ENCODE measurements at regions not wholly inside any gene's neighbourhood (a gene's known extent, or its start where the extent isn't known, plus 50 kb on each side); places are given as distances from the start of the nearest gene placed in this dataset.

DNA sequence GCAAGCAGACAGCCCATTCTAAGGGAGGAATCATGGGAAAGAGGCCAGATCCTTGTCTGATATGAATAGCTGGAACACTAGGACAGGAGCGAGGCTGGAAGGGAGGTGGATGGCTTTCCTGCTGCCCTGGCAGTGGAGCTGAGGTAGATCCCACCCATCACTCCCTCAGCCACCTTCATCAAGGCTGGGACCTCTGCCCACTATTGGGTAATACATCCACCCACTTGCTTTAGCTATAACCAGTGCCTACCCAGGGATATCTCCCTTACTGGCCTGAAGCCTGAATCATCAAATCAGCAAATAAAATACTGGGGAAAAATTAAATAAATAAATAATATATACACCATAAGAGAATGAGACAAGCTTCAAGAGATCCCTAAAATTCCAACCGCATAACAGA is 183.2 kb upstream of the KYNU start:
- Histone ChIP-seq H3K79me2 (ENCODE audit: control insufficient read depth, insufficient read depth, low read length) (no peaks in the 10 kb centered on the region), H3K4me3 (ENCODE audit: control extremely low read depth in 1 of 5, extremely low read depth in 1 of 5, insufficient read depth in 1 of 5, low read depth in 2 of 5, low read length in 4 of 5) (no peak overlapping the region), H2AFZ (ENCODE audit: insufficient read depth, low read depth, low read length, poor library complexity, severe bottlenecking) (no peak overlapping the region), H3K9me3 (ENCODE audit: control extremely low read depth in 1 of 3, control insufficient read depth in 2 of 3, insufficient read depth in 1 of 3, low read length in 2 of 3) (peaks cover 0 to 1% (median 0%) of the 10 kb centered on the region in 3 donors), H4K20me1 (ENCODE audit: control insufficient read depth, insufficient read depth, low read length, poor library complexity, severe bottlenecking) (no peaks in the 10 kb centered on the region), H3K36me3 (replicated peaks in 1 of 2; ENCODE audit: control extremely low read depth in 1 of 2, control insufficient read depth in 1 of 2, extremely low read depth in 1 of 2, insufficient read depth in 2 of 2, low read length in 1 of 2) (no peaks in the 10 kb centered on the region), H3K27me3 (replicated peaks in 1 of 4; ENCODE audit: control extremely low read depth in 1 of 4, control insufficient read depth in 3 of 4, insufficient read depth in 4 of 4, low read length in 3 of 4) (no peaks in the 10 kb centered on the region), H3K4me2 (replicated peaks; ENCODE audit: low read depth, low read length, poor library complexity, severe bottlenecking) (no peak overlapping the region), H3K4me1 (ENCODE audit: control insufficient read depth in 2 of 2, insufficient read depth in 2 of 2, low read length in 2 of 2) (no peaks in the 10 kb centered on the region), H3K9ac (ENCODE audit: low read length) (no peak overlapping the region), H3K27ac (ENCODE audit: low read length in 2 of 2) (no peak overlapping the region)
- intact Hi-C loops (cut with micrococcal nuclease) = no loop called here
- no peak overlapping the region for H3K27ac Mint-ChIP-seq
- no peak for TF ChIP-seq CTCF (IDR thresholded peaks at IDR 0.05)
- no peak for TF ChIP-seq EZH2 (IDR thresholded peaks at IDR 0.05; ENCODE audit: borderline replicate concordance, insufficient read depth, low read depth, low read length, poor library complexity, severe bottlenecking)
- peaks cover 6% of the 10 kb centered on the region for H3K4me1 Mint-ChIP-seq
- ChIA-PET CTCF (no interaction called here), POLR2A (no interaction called here)
- H3K27me3 Mint-ChIP-seq = no peaks in the 10 kb centered on the region
- ATAC-seq (ENCODE audit: low read depth) (no peak), DNase-seq (no peak)
- H3K9me3 Mint-ChIP-seq (ENCODE audit: insufficient read depth) = no peaks in the 10 kb centered on the region
- no CpG with 5 or more reads among the region's 2 CpGs for whole genome bisulfite sequencing (ENCODE audit: insufficient coverage)
- no peak overlapping the region for H3K4me3 Mint-ChIP-seq

GRCh38 chr2:142693171-142693950 is 184.1 kb upstream of the KYNU start:
- no peaks in the 10 kb centered on the region for H3K79me2 ChIP-seq (ENCODE audit: control insufficient read depth, insufficient read depth, low read length)
- no peak for TF ChIP-seq EZH2 (IDR thresholded peaks at IDR 0.05; ENCODE audit: borderline replicate concordance, insufficient read depth, low read depth, low read length, poor library complexity, severe bottlenecking)
- no peak for TF ChIP-seq CTCF (IDR thresholded peaks at IDR 0.05)
- Mint-ChIP-seq H3K9me3 (ENCODE audit: insufficient read depth) (no peaks in the 10 kb centered on the region), H3K4me1 (peaks cover 6% of the 10 kb centered on the region), H3K27me3 (no peaks in the 10 kb centered on the region), H3K27ac (no peak overlapping the region), H3K4me3 (no peak overlapping the region)
- H2AFZ ChIP-seq (ENCODE audit: insufficient read depth, low read depth, low read length, poor library complexity, severe bottlenecking) = no peak overlapping the region
- no peaks in the 10 kb centered on the region for H3K27me3 ChIP-seq (replicated peaks in 1 of 4; ENCODE audit: control extremely low read depth in 1 of 4, control insufficient read depth in 3 of 4, insufficient read depth in 4 of 4, low read length in 3 of 4)
- intact Hi-C loops (cut with micrococcal nuclease) = no loop called here
- no peak for ATAC-seq (ENCODE audit: low read depth)
- ChIA-PET CTCF (no interaction called here), POLR2A (no interaction called here)
- peaks cover 0 to 1% (median 0%) of the 10 kb centered on the region in 3 donors for H3K9me3 ChIP-seq (ENCODE audit: control extremely low read depth in 1 of 3, control insufficient read depth in 2 of 3, insufficient read depth in 1 of 3, low read length in 2 of 3)
- H4K20me1 ChIP-seq (ENCODE audit: control insufficient read depth, insufficient read depth, low read length, poor library complexity, severe bottlenecking) = no peaks in the 10 kb centered on the region
- no peak overlapping the region for H3K4me2 ChIP-seq (replicated peaks; ENCODE audit: low read depth, low read length, poor library complexity, severe bottlenecking)
- H3K27ac ChIP-seq (ENCODE audit: low read length in 2 of 2) = no peak overlapping the region
- H3K36me3 ChIP-seq (replicated peaks in 1 of 2; ENCODE audit: control extremely low read depth in 1 of 2, control insufficient read depth in 1 of 2, extremely low read depth in 1 of 2, insufficient read depth in 2 of 2, low read length in 1 of 2) = no peaks in the 10 kb centered on the region
- 65% methylated on average over 2 of the region's 4 CpGs for WGBS (ENCODE audit: insufficient coverage)
- H3K4me3 ChIP-seq (ENCODE audit: control extremely low read depth in 1 of 5, extremely low read depth in 1 of 5, insufficient read depth in 1 of 5, low read depth in 2 of 5, low read length in 4 of 5) = no peak overlapping the region
- no peak for DNase-seq
- H3K4me1 ChIP-seq (ENCODE audit: control insufficient read depth in 2 of 2, insufficient read depth in 2 of 2, low read length in 2 of 2) = no peaks in the 10 kb centered on the region
- H3K9ac ChIP-seq (ENCODE audit: low read length) = no peak overlapping the region

Data from B cell (primary cell).